ENCODE measurements at regions not wholly inside any gene's neighbourhood (a gene's known extent, or its start where the extent isn't known, plus 50 kb on each side); places are given as distances from the start of the nearest gene placed in this dataset.

DNA sequence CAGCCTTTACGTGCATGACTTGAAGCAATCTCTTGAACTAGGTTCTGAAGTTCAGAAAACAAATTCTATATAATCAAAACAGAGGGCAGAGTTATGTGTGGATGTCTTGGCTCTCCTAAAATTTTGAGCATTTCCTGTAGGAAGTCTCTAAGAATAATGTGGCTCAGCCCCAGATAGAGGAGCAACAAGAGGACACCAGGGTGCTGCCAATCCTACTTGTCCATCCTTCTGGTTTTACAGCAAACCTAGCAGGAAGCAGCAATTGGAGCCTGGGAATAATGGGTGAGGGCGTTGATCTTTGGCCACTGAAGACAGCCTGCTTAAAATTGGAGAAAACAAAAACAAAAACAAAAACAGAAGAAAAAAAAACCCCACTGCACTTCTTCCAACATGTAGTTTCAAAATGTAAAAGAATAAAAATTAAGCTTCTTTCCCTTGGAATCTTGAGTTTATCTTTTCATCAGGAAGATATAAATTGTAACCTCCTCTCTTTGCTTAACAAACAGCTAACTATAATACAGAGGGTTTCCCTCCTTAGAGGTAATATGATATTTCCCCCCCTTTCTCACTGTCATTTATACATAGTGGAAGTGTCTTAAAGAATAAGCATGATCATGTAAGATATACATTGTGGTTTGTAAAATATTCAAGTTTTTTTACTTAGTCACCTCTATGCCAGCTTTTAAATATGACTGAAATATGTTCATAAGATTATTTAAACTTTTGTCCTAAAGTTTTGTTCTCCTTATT is 130.6 kb downstream of the FBXO8 start:
- H3K27ac ChIP-seq (ENCODE audit: low read depth, low read length): no peak overlapping the region
- no peaks in the 10 kb centered on the region for H3K27me3 ChIP-seq (ENCODE audit: control insufficient read depth, insufficient read depth, low read length)
- TF ChIP-seq, protein P1, sequence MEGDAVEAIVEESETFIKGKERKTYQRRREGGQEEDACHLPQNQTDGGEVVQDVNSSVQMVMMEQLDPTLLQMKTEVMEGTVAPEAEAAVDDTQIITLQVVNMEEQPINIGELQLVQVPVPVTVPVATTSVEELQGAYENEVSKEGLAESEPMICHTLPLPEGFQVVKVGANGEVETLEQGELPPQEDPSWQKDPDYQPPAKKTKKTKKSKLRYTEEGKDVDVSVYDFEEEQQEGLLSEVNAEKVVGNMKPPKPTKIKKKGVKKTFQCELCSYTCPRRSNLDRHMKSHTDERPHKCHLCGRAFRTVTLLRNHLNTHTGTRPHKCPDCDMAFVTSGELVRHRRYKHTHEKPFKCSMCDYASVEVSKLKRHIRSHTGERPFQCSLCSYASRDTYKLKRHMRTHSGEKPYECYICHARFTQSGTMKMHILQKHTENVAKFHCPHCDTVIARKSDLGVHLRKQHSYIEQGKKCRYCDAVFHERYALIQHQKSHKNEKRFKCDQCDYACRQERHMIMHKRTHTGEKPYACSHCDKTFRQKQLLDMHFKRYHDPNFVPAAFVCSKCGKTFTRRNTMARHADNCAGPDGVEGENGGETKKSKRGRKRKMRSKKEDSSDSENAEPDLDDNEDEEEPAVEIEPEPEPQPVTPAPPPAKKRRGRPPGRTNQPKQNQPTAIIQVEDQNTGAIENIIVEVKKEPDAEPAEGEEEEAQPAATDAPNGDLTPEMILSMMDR (IDR thresholded peaks at IDR 0.05; ENCODE audit: low read depth, low read length): no peak
- no peak overlapping the region for H3K4me3 ChIP-seq (ENCODE audit: low read depth, low read length)
- no peak for DNase-seq (ENCODE audit: low read depth, low spot score)
- CTCF ChIA-PET: interaction anchor here (1.6 to 2.9 kb wide), 5 partner anchors 32 to 732 kb away, joined by 3 to 9 read pairs (median 6); no protein-coding TSS in a partner anchor
- POLR2A ChIA-PET: no interaction called here
- no peaks in the 10 kb centered on the region for H3K9me3 ChIP-seq (ENCODE audit: control insufficient read depth, insufficient read depth, low read length)

DNA sequence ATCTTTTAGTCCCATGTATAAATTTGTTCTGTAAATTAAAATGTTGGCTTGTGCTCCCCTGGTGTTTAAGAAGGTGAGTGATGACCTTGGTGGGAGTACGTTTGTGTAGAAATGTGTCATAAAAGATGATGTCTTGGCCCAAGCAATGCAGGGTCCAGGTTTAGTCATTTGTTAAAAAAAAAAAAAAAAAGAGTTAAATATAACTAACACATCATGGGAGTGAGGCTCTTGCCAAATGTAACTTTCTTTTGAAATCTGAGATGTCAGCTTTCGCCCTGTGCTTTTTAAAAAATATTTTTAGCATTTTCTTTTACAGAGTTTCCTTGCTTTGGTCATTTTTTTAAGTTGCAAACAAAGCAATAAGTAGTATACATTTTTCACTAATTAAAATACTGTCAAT is 135.6 kb downstream of the FBXO8 start:
- ChIA-PET CTCF (interaction anchor here (1.1 kb wide), 1 partner anchor 28 kb away, joined by 3 read pairs; no protein-coding TSS in a partner anchor), POLR2A (no interaction called here)
- TF ChIP-seq, protein P1 (IDR thresholded peaks at IDR 0.05; ENCODE audit: low read depth, low read length): no peak
- Histone ChIP-seq H3K27ac (ENCODE audit: low read depth, low read length) (no peak overlapping the region), H3K27me3 (ENCODE audit: control insufficient read depth, insufficient read depth, low read length) (peaks cover 3% of the 10 kb centered on the region), H3K4me3 (ENCODE audit: low read depth, low read length) (no peak overlapping the region), H3K9me3 (ENCODE audit: control insufficient read depth, insufficient read depth, low read length) (no peaks in the 10 kb centered on the region)
- no peak for DNase-seq (ENCODE audit: low read depth, low spot score)

DNA sequence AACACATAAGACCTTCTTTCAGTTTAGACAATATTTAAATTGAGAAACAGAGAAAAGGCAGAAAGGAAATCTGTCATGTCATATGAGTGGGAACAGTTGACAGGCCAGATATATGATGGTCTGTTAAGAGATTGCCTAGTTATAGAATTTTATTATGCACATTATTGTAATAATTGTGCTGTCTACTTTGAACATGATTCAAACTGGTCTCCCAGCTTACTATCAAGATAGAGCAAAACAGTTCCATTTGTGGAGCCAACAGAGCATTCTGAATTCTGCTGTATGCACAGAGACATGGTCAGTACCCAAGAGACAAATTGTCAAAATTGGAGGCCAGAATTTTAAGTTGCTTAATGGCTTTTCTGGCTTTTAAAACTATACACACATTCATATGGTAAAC is 139.4 kb downstream of the FBXO8 start:
- CTCF ChIA-PET: interaction anchor here (0.6 kb wide), 1 partner anchor 24 kb away, joined by 3 read pairs; no protein-coding TSS in a partner anchor
- no peak overlapping the region for H3K4me3 ChIP-seq (ENCODE audit: low read depth, low read length)
- TF ChIP-seq, protein P1 (IDR thresholded peaks at IDR 0.05; ENCODE audit: low read depth, low read length): no peak
- H3K27ac ChIP-seq (ENCODE audit: low read depth, low read length): no peak overlapping the region
- H3K27me3 ChIP-seq (ENCODE audit: control insufficient read depth, insufficient read depth, low read length): peaks cover 3% of the 10 kb centered on the region
- POLR2A ChIA-PET: no interaction called here
- H3K9me3 ChIP-seq (ENCODE audit: control insufficient read depth, insufficient read depth, low read length): no peaks in the 10 kb centered on the region
- DNase-seq (ENCODE audit: low read depth, low spot score): no peak

DNA sequence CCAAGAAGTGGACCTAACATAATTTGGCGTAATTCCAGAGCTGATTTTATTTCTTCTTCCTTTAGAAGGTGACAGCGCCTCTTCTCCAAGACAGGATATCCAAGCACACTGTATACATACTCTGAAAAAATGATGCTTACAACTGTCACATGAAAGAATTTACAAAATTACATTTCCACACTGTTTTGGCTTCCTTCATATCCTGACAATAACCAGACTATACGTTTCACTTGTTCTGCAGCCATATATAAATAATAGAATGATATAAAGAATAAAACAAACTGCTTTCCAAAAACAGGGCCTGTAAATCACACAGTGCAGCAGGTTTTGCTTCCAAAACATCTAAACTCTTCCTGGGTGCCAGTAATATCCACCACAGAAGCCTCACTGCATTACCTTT is 141.6 kb downstream of the FBXO8 start:
- POLR2A ChIA-PET: no interaction called here
- CTCF ChIA-PET: interaction anchor here (1.5 kb wide), 1 partner anchor 22 kb away, joined by 6 read pairs; no protein-coding TSS in a partner anchor
- no peak for DNase-seq (ENCODE audit: low read depth, low spot score)
- H3K27ac ChIP-seq (ENCODE audit: low read depth, low read length): no peak overlapping the region
- no peaks in the 10 kb centered on the region for H3K9me3 ChIP-seq (ENCODE audit: control insufficient read depth, insufficient read depth, low read length)
- no peaks in the 10 kb centered on the region for H3K27me3 ChIP-seq (ENCODE audit: control insufficient read depth, insufficient read depth, low read length)
- TF ChIP-seq, protein P1 (IDR thresholded peaks at IDR 0.05; ENCODE audit: low read depth, low read length): no peak
- no peak overlapping the region for H3K4me3 ChIP-seq (ENCODE audit: low read depth, low read length)

DNA sequence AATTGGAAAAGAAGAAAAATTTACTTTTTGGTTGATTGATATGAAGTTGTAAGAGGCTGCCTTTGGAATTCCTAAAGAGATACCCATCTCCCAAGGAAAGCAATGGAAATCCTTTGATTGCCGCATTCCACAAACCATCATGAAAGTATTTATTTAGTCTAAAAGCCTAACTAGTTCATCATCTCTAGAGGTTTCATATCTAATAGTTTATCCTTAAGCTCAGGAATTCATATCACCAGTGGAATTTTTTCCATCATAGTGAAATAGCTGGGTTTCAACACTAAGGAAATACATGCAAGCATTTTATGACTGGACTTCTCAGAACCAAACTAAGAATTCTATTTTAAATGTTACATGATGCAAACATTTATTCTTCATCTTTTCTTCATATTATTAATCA is 144.9 kb downstream of the FBXO8 start:
- no peak for DNase-seq (ENCODE audit: low read depth, low spot score)
- no peak overlapping the region for H3K4me3 ChIP-seq (ENCODE audit: low read depth, low read length)
- H3K27ac ChIP-seq (ENCODE audit: low read depth, low read length): no peak overlapping the region
- TF ChIP-seq, protein P1 (IDR thresholded peaks at IDR 0.05; ENCODE audit: low read depth, low read length): no peak
- CTCF ChIA-PET: no interaction called here
- POLR2A ChIA-PET: no interaction called here
- no peaks in the 10 kb centered on the region for H3K27me3 ChIP-seq (ENCODE audit: control insufficient read depth, insufficient read depth, low read length)
- no peaks in the 10 kb centered on the region for H3K9me3 ChIP-seq (ENCODE audit: control insufficient read depth, insufficient read depth, low read length)

All from AG04450 (cell line).